Activated CD4-positive, CD25-positive, alpha-beta regulatory T cell treated with anti-CD3 and anti-CD28 coated beads, Interleukin-2, amount 50 U/mL, for 16 hours (primary cell): ENCODE measurements at regions not wholly inside any gene's neighbourhood (a gene's known extent, or its start where the extent isn't known, plus 50 kb on each side); places are given as distances from the start of the nearest gene placed in this dataset.
"Not testable (repeated sequence)": the region's sequence is repeated elsewhere in the genome, so short reads cannot be mapped to it uniquely, and the experiment has no call there.

Source experiments
- DNase-seq: peaks from one replicate; pipeline ENCODE4 v3.0.0-alpha.2; 2020; ENCODE audit warnings: low read depth, low spot score

DNA sequence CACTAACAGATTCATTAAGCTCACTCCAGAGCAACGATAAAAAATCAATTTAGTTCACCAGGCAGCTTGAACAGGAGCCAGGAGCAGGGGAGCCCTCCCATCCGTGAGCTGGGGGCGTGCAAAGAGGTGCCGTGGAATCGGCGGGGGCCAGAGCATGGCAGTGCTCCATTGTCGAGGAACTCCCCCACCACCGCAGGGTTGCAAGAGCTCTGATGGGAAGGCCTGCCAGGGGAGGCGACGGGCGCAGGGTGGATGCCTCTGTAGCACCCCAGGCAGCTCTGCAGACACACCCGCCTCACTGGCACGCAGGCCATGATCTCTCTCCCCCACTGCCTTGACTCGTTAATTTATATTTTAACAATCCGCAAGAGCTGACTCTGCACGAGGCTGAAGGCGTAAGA is 433.2 kb downstream of the MIAT start:
- no peak for DNase-seq

DNA sequence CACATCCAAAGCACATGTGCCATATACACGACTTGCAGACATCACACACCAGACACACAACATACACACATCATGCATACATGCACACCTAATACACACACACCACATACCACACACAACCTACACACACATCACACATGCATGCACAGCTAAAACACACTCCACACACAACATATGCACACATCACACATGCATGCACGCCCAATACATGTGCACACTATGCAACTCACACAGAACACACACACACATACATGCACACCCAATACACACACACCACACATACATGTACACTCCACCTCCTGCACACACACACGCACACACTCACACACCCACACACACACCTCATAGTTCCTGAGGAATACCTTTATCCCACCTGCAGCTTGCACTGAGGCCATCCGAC is 436.0 kb downstream of the MIAT start:
- no peak for DNase-seq

- no peak for DNase-seq
These were observed 437.4 kb downstream of the MIAT start for GRCh38 chr22:27094633-27095308.

DNA sequence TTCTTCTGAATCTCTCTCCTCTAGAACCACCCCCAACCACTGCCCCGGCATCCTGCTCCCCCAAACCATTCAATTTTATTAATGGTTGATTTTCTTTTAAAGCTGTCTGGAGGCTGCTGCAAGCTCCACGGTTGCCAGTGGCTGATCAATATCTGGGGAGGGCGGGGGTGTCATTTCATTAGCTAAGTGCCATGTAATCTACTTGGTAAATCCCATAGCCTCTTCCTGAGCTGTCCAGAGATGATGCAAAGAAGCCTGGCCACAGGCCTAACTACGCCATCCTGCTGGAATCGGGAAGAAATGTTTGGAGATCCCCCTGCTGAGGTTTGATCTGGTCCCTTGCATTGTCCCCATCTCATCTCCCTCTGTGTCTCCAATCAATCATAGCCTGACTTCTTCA is 440.1 kb downstream of the MIAT start:
- no peak for DNase-seq

GRCh38 chr22:27097933-27098332 is 440.5 kb downstream of the MIAT start:
- DNase-seq = no peak

DNA sequence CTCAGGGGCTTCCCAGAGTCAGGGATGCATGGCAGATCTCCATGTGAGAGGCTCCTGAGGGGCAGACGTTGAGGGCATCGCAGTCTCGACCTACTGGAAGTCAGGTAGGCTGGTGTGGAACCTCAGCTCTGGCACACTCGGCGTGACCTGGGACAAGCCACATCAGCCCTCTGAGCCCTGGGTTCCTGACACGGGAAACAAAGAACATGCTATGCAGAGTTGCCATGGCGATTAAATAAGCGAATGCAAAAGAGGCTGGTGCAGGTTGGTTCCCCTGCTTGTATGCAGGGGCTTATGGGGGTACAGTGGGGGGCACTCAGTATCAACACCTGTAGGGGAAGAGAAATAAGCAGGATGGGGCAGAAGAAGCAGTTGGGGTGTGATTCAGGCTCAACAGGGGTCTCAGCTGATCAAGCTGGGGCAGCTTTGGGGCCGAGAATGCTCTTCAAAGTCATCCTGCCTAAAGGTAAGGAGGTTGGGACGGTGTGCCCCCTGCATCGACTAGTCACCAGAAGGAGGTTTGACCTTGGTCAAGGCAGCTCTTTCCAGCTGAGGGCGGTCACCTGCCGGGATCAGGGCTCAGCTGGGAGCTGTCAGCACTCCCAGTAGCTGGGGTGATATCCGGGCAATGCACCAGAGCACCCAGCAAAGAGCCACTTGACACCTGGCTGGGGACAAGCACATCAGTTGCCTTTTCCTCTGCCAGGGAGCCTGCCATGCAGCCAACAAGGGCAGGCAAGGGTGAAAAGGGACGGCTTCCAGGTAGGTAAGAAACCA is 442.7 kb downstream of the MIAT start:
- DNase-seq = no peak

DNA sequence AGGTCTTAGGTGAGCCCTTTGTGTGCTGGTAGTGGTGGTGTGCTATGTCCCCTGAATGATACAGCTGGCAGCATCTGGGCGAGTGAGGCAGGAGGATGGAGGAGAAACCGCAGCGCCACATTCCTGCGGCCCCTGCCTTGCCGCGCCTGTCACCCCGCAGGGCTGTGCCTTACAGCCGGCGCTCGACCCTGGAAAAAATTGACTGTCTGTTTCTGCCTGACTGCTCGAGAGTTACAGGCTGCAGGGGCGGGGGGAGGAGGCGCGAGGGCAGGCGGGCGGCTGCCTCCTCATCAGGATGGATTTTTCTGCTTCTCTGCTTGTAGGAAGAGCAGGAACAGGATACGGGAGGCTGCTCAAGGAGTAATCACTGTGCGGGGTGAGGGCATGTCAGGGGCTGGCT is 443.4 kb downstream of the MIAT start:
- no peak for DNase-seq

- DNase-seq = no peak
These were observed 443.9 kb downstream of the MIAT start for GRCh38 chr22:27101288-27101687.

- DNase-seq = no peak
These were observed 447.1 kb downstream of the MIAT start for GRCh38 chr22:27104449-27104848.

DNA sequence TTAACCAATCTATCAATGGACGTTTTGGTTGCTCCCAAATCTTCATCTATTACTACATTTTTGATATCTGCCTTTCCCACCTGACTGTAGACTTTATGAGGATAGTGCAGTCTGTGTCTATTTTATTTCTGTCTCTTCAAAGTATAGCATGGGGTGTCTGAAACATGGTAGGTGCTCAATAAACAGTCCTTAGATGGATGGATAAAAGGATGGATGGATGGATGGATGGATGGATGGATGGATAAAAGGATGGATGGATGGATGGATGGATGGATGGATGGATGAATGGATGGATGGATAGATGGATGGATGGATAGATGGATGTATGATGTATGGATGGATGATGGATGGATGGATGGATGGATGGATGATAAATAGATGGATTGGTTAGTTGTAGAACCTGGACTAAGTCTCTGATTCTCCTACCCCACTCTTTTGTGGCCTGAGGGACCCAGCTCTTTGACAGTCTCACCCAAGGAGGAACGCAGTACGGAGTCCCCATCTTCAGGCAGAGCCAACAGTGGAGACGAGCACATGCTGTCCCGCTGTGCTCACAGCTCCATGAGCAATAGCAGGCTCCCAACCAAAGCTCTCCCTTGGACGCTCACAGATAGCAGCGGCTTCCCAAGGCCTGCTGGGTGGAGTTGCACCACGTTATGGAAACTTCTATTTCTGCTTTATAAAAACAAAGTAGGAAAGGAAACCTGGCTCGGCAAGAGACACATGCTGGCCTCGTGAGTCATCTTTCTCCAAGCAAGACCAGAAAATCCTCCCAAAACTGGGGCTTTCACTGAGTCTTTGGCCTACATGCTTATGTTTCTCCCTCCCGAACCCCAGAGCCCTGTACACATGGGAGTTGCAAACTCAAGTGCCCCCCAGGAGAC is 448.0 kb downstream of the MIAT start:
- DNase-seq = no peak

- DNase-seq = no peak
These were observed 449.6 kb downstream of the MIAT start for GRCh38 chr22:27106985-27107384.

- no peak for DNase-seq
These were observed 450.0 kb downstream of the MIAT start for GRCh38 chr22:27107386-27107785.

- no peak for DNase-seq
These were observed 450.4 kb downstream of the MIAT start for GRCh38 chr22:27107824-27108223.

DNA sequence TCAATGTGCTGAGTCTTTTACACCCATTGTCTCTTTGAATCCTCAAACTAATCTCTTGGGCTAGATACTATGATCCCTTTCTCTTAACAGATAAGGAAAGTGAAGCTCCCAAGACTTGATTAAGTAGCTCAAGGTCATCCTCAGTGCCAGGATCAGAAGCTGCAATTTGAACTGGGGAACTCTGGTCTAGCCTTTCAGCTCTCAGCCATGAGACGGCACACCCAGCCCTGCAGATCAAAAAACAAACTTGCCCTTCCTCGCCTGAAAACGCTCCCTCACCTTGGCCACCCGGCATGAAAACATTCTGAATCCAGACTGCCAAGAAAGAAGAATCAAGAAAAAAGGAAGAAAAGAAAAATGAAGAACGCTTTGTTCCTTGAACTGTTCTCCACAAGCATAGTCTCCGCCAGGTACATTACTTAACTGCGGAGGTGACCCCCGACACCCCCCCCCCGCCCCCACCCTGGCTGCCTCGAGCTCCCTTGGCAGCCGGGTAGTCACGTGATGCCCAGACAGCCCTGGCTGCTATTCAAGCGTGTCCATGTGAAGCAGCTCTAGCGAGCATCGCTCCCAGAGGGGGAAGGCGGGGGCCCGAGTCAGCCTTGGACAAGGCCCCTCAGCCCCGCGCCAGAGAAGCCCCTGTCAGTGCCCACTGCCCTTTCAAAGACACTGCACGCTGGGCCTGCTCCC is 451.2 kb downstream of the MIAT start:
- no peak for DNase-seq

GRCh38 chr22:27109406-27109805 is 452.0 kb downstream of the MIAT start:
- not testable (repeated sequence) for DNase-seq

- no peak for DNase-seq
These were observed 453.5 kb downstream of the MIAT start for GRCh38 chr22:27110665-27111451.

- DNase-seq = no peak
These were observed 454.6 kb downstream of the MIAT start for GRCh38 chr22:27111796-27112672.

DNA sequence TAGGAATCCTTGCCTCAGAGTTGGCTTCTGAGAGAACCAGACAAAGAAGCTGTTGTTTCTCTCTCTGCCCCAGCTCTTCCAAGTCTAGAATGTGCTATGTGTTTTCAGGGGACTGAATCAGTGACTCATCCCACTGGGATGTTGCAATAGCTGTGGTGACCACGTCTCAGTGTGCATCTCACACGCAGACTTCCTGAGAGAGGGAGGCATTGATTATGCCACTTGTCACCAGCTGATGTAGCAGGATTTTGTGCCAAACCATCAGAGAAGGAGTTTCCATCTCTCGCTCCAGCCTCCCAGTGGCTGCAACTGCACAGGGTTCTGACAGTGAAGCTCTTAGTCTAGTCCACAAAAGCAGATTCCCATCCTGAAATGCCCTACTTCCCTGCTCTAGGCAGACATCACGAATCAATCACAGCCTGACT is 455.8 kb downstream of the MIAT start:
- no peak for DNase-seq

GRCh38 chr22:27113641-27114040 is 456.3 kb downstream of the MIAT start:
- no peak for DNase-seq

- no peak for DNase-seq
These were observed 456.8 kb downstream of the MIAT start for GRCh38 chr22:27114186-27114585.
